ENCODE measurements at regions not wholly inside any gene's neighbourhood (a gene's known extent, or its start where the extent isn't known, plus 50 kb on each side); places are given as distances from the start of the nearest gene placed in this dataset.

DNA sequence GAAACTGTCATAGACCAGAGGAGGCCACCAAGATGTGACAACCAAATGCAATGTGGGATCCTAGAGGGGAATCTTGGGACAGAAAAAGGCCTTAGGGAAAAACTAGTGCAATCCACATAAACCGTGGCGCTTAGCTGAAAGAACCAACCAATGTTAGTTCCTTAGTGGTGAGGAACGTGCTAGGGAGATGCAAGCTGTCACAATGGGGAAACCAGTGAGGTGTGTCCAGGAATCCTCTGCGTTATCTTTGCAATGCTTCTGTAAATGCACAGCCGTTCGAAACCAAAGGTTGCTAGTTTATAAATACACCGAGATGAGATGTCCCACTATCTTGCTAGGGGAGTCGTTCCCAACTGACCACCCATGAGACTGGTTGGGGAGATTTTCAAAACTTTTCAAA is 157.0 kb upstream of the ID2 start:
- H3K4me1 ChIP-seq: peaks cover 3 to 57% (median 16%) of the 10 kb centered on the region in 12 donors
- H3K27ac ChIP-seq: no peak overlapping the region
- H3K9me3 ChIP-seq: no peaks in the 10 kb centered on the region
- TF ChIP-seq CTCF (IDR thresholded peaks at IDR 0.05) (no peak), POLR2A (IDR thresholded peaks at IDR 0.05) (no peak)
- no peak for DNase-seq
- WGBS, 4 donors: 93 to 96% (median 95%) methylated on average over 8 of the region's 8 CpGs
- H3K27me3 ChIP-seq: no peaks in the 10 kb centered on the region
- no peak overlapping the region for H3K4me3 ChIP-seq
- intact Hi-C loops (cut with DNase I): loop anchor here in 6 of 10 donors (2.0 to 10.0 kb wide), 4 partner anchors 152 to 160 kb away; partner anchors contain the start of gene ID2 (in 4 of the 6)
- no peaks in the 10 kb centered on the region for H3K36me3 ChIP-seq
- no peak for ATAC-seq

DNA sequence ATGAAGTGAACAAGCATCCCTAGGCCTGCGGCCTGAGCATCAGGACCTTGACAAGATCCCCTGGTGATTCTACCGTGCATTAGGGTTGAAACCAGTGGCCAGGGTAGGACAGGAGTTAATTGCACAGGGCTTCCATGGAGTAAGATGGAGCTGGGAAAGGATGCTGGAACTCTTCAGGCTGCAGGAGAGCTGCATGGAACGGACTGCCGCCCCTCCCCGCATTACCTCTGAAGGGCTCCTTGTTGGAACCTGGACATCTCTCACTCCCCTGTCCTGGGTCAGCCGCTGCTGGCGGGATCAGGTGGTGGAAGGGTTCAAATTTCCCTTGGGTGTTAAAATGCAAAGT is 156.6 kb upstream of the ID2 start:
- DNase-seq (no peak), ATAC-seq (no peak)
- H3K36me3 ChIP-seq: no peaks in the 10 kb centered on the region
- 86 to 91% (median 89%) methylated on average over 4 to 7 of the region's 7 CpGs for WGBS, 4 donors
- peaks cover 3 to 60% (median 16%) of the 10 kb centered on the region in 12 donors for H3K4me1 ChIP-seq
- no peaks in the 10 kb centered on the region for H3K9me3 ChIP-seq
- TF ChIP-seq CTCF (IDR thresholded peaks at IDR 0.05) (no peak), POLR2A (IDR thresholded peaks at IDR 0.05) (no peak)
- H3K27me3 ChIP-seq: no peaks in the 10 kb centered on the region
- intact Hi-C loops (cut with DNase I): loop anchor here in 6 of 10 donors (2.0 to 10.0 kb wide), 4 partner anchors 152 to 160 kb away; partner anchors contain the start of gene ID2 (in 4 of the 6)
- H3K27ac ChIP-seq: peak overlapping the region in 1 of 12 donors; percentile 72
- no peak overlapping the region for H3K4me3 ChIP-seq

- no peaks in the 10 kb centered on the region for H3K36me3 ChIP-seq
- TF ChIP-seq CTCF (IDR thresholded peaks at IDR 0.05) (peak in 11 of 12 donors; percentile 18 to 55 (median 30)), POLR2A (IDR thresholded peaks at IDR 0.05) (no peak)
- peak overlapping the region in 3 of 12 donors; percentile 33 to 72 (median 35) for H3K27ac ChIP-seq
- H3K9me3 ChIP-seq: no peaks in the 10 kb centered on the region
- H3K27me3 ChIP-seq: no peaks in the 10 kb centered on the region
- 22 to 35% (median 29%) methylated on average over 10 to 14 of the region's 14 CpGs for WGBS, 4 donors
- intact Hi-C loops (cut with DNase I): loop anchor here in 6 of 10 donors (2.0 to 10.0 kb wide), 4 partner anchors 152 to 159 kb away; partner anchors contain the start of gene ID2 (in 4 of the 6)
- ATAC-seq (peak; percentile 83 to 93 (median 87)), DNase-seq (peak; percentile 84 to 91 (median 87))
- no peak overlapping the region for H3K4me3 ChIP-seq
- peaks cover 3 to 56% (median 16%) of the 10 kb centered on the region in 12 donors for H3K4me1 ChIP-seq
Measured at GRCh38 chr2:8525582-8526402, 156.1 kb upstream of the ID2 start.

DNA sequence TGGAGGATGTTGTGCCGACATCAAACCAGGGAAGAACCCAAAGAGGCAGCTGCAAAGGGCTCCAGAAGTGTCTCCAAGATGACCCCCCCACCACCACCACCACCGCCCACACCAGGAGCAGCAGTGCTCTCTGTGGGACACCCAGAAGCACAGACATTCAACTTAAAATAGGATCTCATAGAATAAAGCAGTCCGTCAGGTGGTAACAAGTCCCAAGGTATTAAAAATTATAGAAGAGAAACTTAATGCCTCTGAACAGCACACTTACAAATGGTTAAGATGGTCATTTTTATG is 155.5 kb upstream of the ID2 start:
- Histone ChIP-seq H3K27ac (peak overlapping the region in 3 of 12 donors; percentile 33 to 72 (median 35)), H3K4me1 (peaks cover 3 to 50% (median 16%) of the 10 kb centered on the region in 12 donors), H3K4me3 (no peak overlapping the region), H3K36me3 (no peaks in the 10 kb centered on the region), H3K9me3 (peaks cover 0 to 4% (median 3%) of the 10 kb centered on the region in 12 donors), H3K27me3 (no peaks in the 10 kb centered on the region)
- 64 to 84% (median 72%) methylated on average over 3 of the region's 3 CpGs for WGBS, 4 donors
- ATAC-seq (no peak), DNase-seq (no peak)
- intact Hi-C loops (cut with DNase I): loop anchor here in 5 of 10 donors (5.0 to 10.0 kb wide), 3 partner anchors 151 to 158 kb away; partner anchors contain the start of gene ID2 (in 4 of the 5)
- TF ChIP-seq POLR2A (IDR thresholded peaks at IDR 0.05) (no peak), CTCF (IDR thresholded peaks at IDR 0.05) (no peak)

Data from heart left ventricle (tissue), 16 donors.